ENCODE measurements at regions not wholly inside any gene's neighbourhood (a gene's known extent, or its start where the extent isn't known, plus 50 kb on each side); places are given as distances from the start of the nearest gene placed in this dataset.

- TF ChIP-seq CTCF (IDR thresholded peaks at IDR 0.05 in 2 of 3, conservative IDR thresholded peaks at IDR 0.05 in 1 of 3; ENCODE audit: control insufficient read depth in 2 of 3, extremely low read depth in 1 of 3, insufficient read depth in 1 of 3, low read depth in 3 of 3, low read length in 3 of 3) (no peak), SUZ12 (IDR thresholded peaks at IDR 0.05; ENCODE audit: unreplicated experiment) (no peak), MTA2 (IDR thresholded peaks at IDR 0.05; ENCODE audit: low read depth) (no peak)
Measured at GRCh38 chr13:18998389-18998788, 183.2 kb downstream of the TUBA3C start.

All from GM12878 (cell line).